Epithelial cell of esophagus (primary cell): ENCODE measurements at regions not wholly inside any gene's neighbourhood (a gene's known extent, or its start where the extent isn't known, plus 50 kb on each side); places are given as distances from the start of the nearest gene placed in this dataset.

Source experiments
- DNase-seq: peaks from one replicate; pipeline ENCODE4 v3.0.0; 2010; ENCODE audit warnings: low read depth
- H3K4me3 ChIP-seq: 2 replicates; pipeline ENCODE4 v1.5.1; 2011; ENCODE audit warnings: mild to moderate bottlenecking, low read length, control low read depth
- CTCF ChIP-seq: IDR thresholded peaks from 2 replicates; pipeline ENCODE4 v1.5.1; 2011; ENCODE audit warnings: low read depth, mild to moderate bottlenecking, low read length, control low read depth, inconsistent platforms; ENCODE audit not compliant: insufficient read depth; ENCODE audit errors: missing control alignments

DNA sequence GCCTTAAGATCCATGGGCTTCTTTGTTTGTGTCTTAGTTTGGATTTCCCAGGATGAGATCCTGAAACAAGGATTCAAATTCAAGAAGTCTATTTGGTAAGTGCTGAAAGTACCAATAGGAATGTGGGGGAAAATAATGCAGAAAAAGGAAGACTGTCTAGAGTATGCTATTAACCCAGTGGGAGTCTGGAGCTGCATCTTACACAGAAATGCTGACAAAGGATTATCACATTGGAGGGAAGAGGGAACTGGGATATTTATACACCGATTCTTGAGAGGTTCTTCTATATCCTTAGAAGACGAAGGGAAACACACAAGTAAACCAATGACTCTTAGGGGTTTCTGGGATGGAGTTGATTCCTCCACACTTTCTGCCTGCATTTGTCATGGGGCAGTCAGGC lies 294.8 kb upstream of the FIGN start:
- no peak overlapping the region for H3K4me3 ChIP-seq
- TF ChIP-seq CTCF: no peak
- DNase-seq: no peak

DNA sequence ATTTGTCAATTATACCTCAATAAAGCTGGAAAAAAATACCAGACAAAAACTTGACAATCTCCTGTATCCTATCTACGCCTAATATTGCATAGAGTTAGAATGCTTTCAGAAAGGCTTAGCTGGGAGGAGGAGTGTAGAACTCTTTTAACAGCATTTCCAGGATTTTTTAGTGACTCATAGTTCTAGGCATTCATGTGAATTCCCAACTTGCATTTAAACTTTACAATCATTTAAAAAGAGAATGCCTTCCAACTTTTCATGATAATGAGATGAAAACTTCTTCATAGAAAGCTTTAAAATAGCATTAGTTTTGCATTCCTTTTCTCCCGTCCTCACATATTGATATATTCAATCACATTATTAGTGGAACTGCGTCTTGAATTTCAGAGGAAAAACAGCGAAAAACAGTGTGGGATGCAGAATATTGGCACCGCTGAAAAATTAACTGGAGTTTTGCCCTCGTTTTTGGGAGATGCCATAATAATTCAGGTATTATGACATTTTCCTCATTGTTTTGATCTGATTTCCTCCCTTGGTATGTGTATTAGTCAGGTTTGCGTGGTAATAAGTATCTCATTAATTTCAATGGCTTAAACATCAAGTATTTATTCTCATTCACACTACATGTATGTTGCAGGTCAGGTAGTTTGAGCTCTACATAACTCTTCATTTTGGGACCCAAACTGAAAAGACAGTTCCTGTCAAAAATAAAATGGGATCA lies 293.2 kb upstream of the FIGN start:
- no peak overlapping the region for H3K4me3 ChIP-seq
- no peak for DNase-seq

DNA sequence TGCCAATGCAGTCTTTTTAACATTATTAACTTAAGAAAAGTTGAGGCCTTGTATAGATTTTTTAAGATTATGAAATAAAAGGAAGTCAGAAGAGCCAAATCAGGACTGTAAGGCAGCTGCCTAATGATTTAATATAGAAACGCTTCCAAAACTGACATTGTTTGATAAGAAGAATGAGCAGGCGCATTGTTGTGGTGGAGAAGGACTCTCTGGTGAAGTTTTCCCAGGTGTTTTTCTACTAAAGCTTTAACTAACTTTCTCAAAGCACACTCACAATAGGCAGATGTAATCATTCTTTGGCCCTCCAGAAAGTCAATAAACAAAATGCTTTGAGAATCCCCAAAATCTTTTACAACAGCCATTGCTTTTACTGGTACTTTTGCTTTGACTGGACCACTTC lies 288.6 kb upstream of the FIGN start:
- H3K4me3 ChIP-seq: no peak overlapping the region
- DNase-seq: no peak

More for the DNA sequence above, 293.2 kb upstream of the FIGN start:
- no peak for TF ChIP-seq CTCF

DNA sequence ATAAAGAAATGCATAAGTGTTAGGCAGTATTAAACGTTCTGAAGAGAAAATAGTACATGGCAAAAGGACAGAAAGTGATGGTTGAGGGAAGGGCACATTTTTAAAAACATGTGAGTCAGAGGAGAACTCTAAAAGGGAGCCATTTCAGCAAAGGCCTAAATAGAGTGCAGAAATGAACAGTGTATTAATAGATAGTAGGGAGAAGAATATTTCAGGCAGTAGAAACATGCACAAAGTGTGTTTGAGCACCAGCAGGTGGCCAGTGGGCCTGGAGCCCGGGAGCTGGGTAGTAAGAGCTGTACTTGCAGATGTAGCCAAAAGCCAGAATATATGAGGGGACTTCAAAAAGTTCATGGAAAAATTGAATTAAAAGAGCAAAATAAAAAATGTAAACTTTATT lies 288.1 kb upstream of the FIGN start:
- H3K4me3 ChIP-seq: no peak overlapping the region
- DNase-seq: no peak
- no peak for TF ChIP-seq CTCF

More for the DNA sequence above, 288.6 kb upstream of the FIGN start:
- TF ChIP-seq CTCF: no peak

GRCh38 chr2:164015328-164016123 lies 279.7 kb upstream of the FIGN start:
- no peak for TF ChIP-seq CTCF
- no peak overlapping the region for H3K4me3 ChIP-seq
- no peak for DNase-seq

- TF ChIP-seq CTCF: no peak
- DNase-seq: no peak
- H3K4me3 ChIP-seq: no peak overlapping the region
Observed at GRCh38 chr2:164014791-164015190, 279.0 kb upstream of the FIGN start.
